ENCODE measurements at regions not wholly inside any gene's neighbourhood (a gene's known extent, or its start where the extent isn't known, plus 50 kb on each side); places are given as distances from the start of the nearest gene placed in this dataset.

- DNase-seq (ENCODE audit: low read depth, low spot score), result no peak
- in situ Hi-C loops (cut with HindIII; ENCODE audit: low sequenced_read_pairs), result no loop called here
- H3K4me3 ChIP-seq (ENCODE audit: low read depth, low read length), result no peak overlapping the region
- TF ChIP-seq CTCF (IDR thresholded peaks at IDR 0.05; ENCODE audit: low read depth, low read length), result no peak
Measured at GRCh38 chr13:50700664-50701305, 142.7 kb downstream of the DLEU7 start.

GRCh38 chr13:50701469-50701868 lies 142.0 kb downstream of the DLEU7 start:
- H3K4me3 ChIP-seq (ENCODE audit: low read depth, low read length), result no peak overlapping the region
- TF ChIP-seq CTCF (IDR thresholded peaks at IDR 0.05; ENCODE audit: low read depth, low read length), result no peak
- in situ Hi-C loops (cut with HindIII; ENCODE audit: low sequenced_read_pairs), result no loop called here
- DNase-seq (ENCODE audit: low read depth, low spot score), result no peak

- no peak overlapping the region for H3K4me3 ChIP-seq (ENCODE audit: low read depth, low read length)
- DNase-seq (ENCODE audit: low read depth, low spot score), result no peak
- in situ Hi-C loops (cut with HindIII; ENCODE audit: low sequenced_read_pairs), result no loop called here
- TF ChIP-seq CTCF (IDR thresholded peaks at IDR 0.05; ENCODE audit: low read depth, low read length), result no peak
Measured at GRCh38 chr13:50706505-50706904, 137.0 kb downstream of the DLEU7 start.

- H3K4me3 ChIP-seq (ENCODE audit: low read depth, low read length), result no peak overlapping the region
- in situ Hi-C loops (cut with HindIII; ENCODE audit: low sequenced_read_pairs), result no loop called here
- no peak for DNase-seq (ENCODE audit: low read depth, low spot score)
- TF ChIP-seq CTCF (IDR thresholded peaks at IDR 0.05; ENCODE audit: low read depth, low read length), result no peak
Measured at GRCh38 chr13:50707628-50708027, 135.9 kb downstream of the DLEU7 start.

GRCh38 chr13:50708461-50708860 lies 135.0 kb downstream of the DLEU7 start:
- no peak overlapping the region for H3K4me3 ChIP-seq (ENCODE audit: low read depth, low read length)
- no peak for DNase-seq (ENCODE audit: low read depth, low spot score)
- in situ Hi-C loops (cut with HindIII; ENCODE audit: low sequenced_read_pairs), result no loop called here
- TF ChIP-seq CTCF (IDR thresholded peaks at IDR 0.05; ENCODE audit: low read depth, low read length), result no peak

GRCh38 chr13:50709058-50709457 lies 134.4 kb downstream of the DLEU7 start:
- no peak for TF ChIP-seq CTCF (IDR thresholded peaks at IDR 0.05; ENCODE audit: low read depth, low read length)
- no peak for DNase-seq (ENCODE audit: low read depth, low spot score)
- in situ Hi-C loops (cut with HindIII; ENCODE audit: low sequenced_read_pairs), result no loop called here

More at GRCh38 chr13:50709058-50709457, 134.4 kb downstream of the DLEU7 start:
- H3K4me3 ChIP-seq (ENCODE audit: low read depth, low read length), result no peak overlapping the region

Data from astrocyte of the spinal cord (primary cell).